Brain microvascular endothelial cell (primary cell): ENCODE measurements at regions not wholly inside any gene's neighbourhood (a gene's known extent, or its start where the extent isn't known, plus 50 kb on each side); places are given as distances from the start of the nearest gene placed in this dataset.
"Not testable (repeated sequence)": the region's sequence is repeated elsewhere in the genome, so short reads cannot be mapped to it uniquely, and the experiment has no call there.

Experiments
- DNase-seq: peaks from one replicate; pipeline ENCODE4 v3.0.0-alpha.2; 2020
- H3K27ac ChIP-seq: fragments of 250-450 bp; sonication (Bioruptor Pico); 2 replicates; pipeline ENCODE4 v1.5.1; 2020; ENCODE audit warnings: mild to moderate bottlenecking, moderate library complexity
- H3K27me3 ChIP-seq: fragments of 250-450 bp; sonication (Bioruptor Pico); replicated peaks from 2 replicates; pipeline ENCODE4 v1.5.1; 2020; ENCODE audit warnings: mild to moderate bottlenecking
- H3K36me3 ChIP-seq: fragments of 250-450 bp; sonication (Bioruptor Pico); replicated peaks from 2 replicates; pipeline ENCODE4 v1.5.1; 2020; ENCODE audit warnings: mild to moderate bottlenecking
- H3K4me3 ChIP-seq: 2 replicates; pipeline ENCODE4 v1.5.1; 2011; ENCODE audit warnings: low read depth, mild to moderate bottlenecking, control low read depth, low read length, moderate library complexity
- in situ Hi-C: cut with HindIII; loops from 2 replicates; pipeline ENCODE4 v1.10.0; 2017; ENCODE audit warnings: low sequenced_read_pairs, low pct_ligation_motif_present
- TF ChIP-seq, protein P1 (sequence below): IDR thresholded peaks from 2 replicates; pipeline ENCODE4 v1.5.1; 2011; ENCODE audit warnings: low read depth, mild to moderate bottlenecking, moderate library complexity, low read length, control low read depth, inconsistent platforms; ENCODE audit errors: missing control alignments

DNA sequence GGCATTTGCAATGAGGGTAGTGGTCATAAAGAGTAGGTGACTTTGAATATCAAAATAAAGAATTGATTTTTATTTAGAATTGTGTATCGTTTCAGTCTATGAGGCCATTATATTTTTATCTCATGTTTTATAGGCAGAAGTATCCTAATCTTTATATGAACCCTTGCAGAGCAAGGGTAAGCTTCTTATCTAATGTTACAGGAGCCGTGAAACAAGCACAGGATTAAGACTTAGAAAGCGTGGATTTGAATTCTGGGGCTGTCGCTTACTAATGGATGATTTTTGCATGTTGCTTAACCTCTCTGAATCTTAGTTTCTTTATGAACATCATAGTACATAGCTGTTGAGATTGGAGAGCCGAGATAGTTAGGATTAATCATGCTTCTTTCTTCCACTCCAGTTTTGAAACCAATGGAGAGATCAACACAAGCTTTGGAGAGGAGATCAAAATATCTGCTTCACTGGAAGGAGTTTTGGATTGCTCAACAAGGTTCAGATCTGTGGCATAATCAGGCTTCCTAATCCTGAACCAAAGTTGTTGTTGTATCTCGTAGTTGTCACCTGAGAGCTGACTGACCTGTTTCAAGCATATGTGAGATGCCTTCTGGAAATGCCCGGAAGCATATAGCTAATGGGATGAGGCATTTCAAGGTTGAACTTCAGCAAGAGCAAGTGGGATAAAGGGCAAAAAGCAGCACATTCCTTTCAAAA, 166.9 kb upstream of the GK2 start:
- H3K27ac ChIP-seq: no peak overlapping the region
- no peaks in the 10 kb centered on the region for H3K36me3 ChIP-seq
- H3K4me3 ChIP-seq: no peak overlapping the region
- no peaks in the 10 kb centered on the region for H3K27me3 ChIP-seq
- TF ChIP-seq, protein P1, sequence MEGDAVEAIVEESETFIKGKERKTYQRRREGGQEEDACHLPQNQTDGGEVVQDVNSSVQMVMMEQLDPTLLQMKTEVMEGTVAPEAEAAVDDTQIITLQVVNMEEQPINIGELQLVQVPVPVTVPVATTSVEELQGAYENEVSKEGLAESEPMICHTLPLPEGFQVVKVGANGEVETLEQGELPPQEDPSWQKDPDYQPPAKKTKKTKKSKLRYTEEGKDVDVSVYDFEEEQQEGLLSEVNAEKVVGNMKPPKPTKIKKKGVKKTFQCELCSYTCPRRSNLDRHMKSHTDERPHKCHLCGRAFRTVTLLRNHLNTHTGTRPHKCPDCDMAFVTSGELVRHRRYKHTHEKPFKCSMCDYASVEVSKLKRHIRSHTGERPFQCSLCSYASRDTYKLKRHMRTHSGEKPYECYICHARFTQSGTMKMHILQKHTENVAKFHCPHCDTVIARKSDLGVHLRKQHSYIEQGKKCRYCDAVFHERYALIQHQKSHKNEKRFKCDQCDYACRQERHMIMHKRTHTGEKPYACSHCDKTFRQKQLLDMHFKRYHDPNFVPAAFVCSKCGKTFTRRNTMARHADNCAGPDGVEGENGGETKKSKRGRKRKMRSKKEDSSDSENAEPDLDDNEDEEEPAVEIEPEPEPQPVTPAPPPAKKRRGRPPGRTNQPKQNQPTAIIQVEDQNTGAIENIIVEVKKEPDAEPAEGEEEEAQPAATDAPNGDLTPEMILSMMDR: no peak
- no peak for DNase-seq
- in situ Hi-C loops: no loop called here

DNA sequence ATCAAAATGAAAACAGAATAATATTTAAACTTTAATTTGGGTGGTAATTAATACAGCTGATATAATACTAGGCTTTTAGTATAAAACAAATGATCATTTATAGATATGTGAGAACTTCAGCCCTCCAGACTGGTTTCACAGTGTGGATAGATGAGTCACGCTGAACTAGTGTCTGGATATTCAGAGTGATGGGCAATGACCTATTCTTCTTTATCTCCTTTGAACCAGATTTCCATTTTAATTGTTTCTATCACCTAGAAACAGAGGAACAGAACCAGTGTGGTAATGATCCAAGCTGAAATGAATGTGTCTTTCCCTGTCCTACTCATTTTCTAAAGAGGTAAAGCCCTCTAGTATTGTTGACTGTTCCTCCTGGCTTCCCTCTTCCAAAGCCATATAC, 155.2 kb upstream of the GK2 start:
- Histone ChIP-seq H3K27me3 (no peaks in the 10 kb centered on the region), H3K36me3 (no peaks in the 10 kb centered on the region), H3K4me3 (no peak overlapping the region), H3K27ac (no peak overlapping the region)
- TF ChIP-seq, protein P1: no peak
- DNase-seq: no peak
- in situ Hi-C loops: no loop called here

DNA sequence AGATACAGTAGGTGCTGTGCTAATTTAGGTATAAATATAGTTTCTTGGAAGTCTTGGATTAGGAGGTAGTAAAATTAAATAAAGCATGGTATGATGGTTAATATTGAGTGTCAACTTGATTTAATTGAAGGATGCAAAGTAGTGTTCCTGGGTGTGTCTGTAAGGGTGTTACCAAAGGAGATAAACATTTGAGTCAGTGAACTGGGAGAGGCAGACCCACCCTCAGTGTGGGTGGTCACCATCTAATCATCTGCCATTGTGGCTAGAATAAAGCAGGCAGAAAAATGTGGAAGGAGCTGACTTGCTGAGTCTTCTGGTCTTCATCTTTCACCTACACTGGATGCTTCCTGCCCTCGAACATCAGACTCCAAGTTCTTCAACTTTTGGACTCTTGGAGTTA, 153.7 kb upstream of the GK2 start:
- no peaks in the 10 kb centered on the region for H3K36me3 ChIP-seq
- H3K27ac ChIP-seq: no peak overlapping the region
- no peak overlapping the region for H3K4me3 ChIP-seq
- TF ChIP-seq, protein P1: no peak
- DNase-seq: no peak
- in situ Hi-C loops: no loop called here
- H3K27me3 ChIP-seq: no peaks in the 10 kb centered on the region

DNA sequence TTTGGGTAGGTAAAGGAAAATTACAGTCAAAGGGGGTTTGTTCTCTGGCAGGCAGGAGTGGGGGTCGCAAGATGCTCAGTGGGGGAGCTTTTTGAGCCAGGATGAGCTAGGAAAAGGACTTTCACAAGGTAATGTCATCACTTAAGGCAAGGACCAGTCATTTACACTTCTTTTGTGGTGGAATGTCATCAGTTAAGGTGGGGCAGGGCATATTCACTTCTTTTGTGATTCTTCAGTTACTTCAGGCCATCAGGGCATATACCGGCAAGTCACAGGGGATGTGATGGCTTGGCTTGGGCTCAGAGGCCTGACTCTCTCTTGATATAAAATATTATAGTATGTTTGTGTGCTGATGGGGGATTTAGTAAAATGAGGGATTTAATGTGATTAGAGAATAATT, 151.4 kb upstream of the GK2 start:
- H3K36me3 ChIP-seq, in situ Hi-C loops, H3K27me3 ChIP-seq, DNase-seq, H3K4me3 ChIP-seq, H3K27ac ChIP-seq: not testable (repeated sequence)

DNA sequence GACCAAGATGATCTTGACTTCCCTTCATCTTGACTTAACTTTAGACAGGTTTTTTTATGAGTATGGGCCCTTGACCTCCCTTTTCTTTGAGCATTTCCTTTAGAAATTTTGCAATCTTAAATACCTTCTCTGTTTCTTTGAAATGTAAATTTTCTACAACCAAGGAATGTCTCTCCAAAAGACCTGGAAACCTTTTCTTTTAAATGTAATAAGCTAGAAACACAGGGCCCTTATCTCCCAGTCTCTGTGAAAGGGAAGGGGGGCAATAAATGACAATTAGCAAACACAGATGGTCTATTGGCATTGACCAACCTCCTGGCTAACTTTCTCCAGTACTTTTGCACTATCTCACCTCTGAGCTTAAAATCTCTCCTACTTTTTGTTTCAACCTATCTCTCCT, 144.3 kb upstream of the GK2 start:
- Histone ChIP-seq H3K4me3 (no peak overlapping the region), H3K27me3 (no peaks in the 10 kb centered on the region), H3K36me3 (no peaks in the 10 kb centered on the region), H3K27ac (no peak overlapping the region)
- DNase-seq: no peak
- in situ Hi-C loops: no loop called here
- TF ChIP-seq, protein P1: no peak

DNA sequence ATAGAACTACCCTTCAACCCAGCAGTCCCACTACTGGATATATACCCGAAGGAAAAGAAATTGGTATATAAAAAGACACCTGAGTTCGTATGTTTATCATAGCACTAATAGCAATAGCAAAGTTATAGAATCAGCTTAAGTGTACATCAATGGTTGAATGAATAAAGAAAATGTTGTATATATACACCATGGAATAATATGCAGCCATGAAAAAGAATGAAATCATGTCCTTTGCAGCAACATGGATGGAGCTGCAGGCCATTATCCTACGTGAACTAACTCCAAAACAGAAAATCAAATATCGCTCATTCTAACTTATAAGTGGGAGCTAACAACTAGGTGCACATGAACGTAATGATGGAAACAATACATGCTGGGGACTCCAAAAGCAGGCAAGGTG, 143.5 kb upstream of the GK2 start:
- in situ Hi-C loops: no loop called here

More for the DNA sequence above, 143.5 kb upstream of the GK2 start:
- Histone ChIP-seq H3K4me3 (no peak overlapping the region), H3K27me3 (no peaks in the 10 kb centered on the region), H3K36me3 (no peaks in the 10 kb centered on the region), H3K27ac (no peak overlapping the region)
- TF ChIP-seq, protein P1: no peak
- DNase-seq: no peak
